PC-9 (cell line): ENCODE measurements at regions not wholly inside any gene's neighbourhood (a gene's known extent, or its start where the extent isn't known, plus 50 kb on each side); places are given as distances from the start of the nearest gene placed in this dataset.

Experiments used
- BruUV-seq: library from RNA; stranded (reverse); fragments of 400-500 nt; replicated peaks from 2 replicates; lab custom pipeline; 2021; lab: Mats Ljungman, UMichigan
- CTCF ChIA-PET: fragments of 300-600 bp; sonication (Branson Sonifier 250); formaldehyde crosslinking; loops from one replicate; lab custom pipeline; 2022; ENCODE audit warnings: antibody characterized with exemption; lab: Charles Lee
- POLR2A ChIA-PET: fragments of 300-600 bp; sonication (Branson Sonifier 250); formaldehyde crosslinking; loops from one replicate; lab custom pipeline; 2022; ENCODE audit warnings: antibody characterized with exemption; ENCODE audit not compliant: unreplicated experiment; lab: Charles Lee
- DNase-seq, 2 experiments: peaks; one replicate each; pipeline versions ENCODE4 v3.0.0 to v3.0.0-alpha.2; 2015 to 2022; ENCODE audit warnings: mixed read lengths in 1 of 2
- H2AFZ ChIP-seq: fragments of 200-600 bp; sonication (generic); 2 replicates; pipeline ENCODE4 v1.8.1; 2017; ENCODE audit warnings: antibody characterized with exemption
- H3F3A ChIP-seq: fragments of 200-600 bp; sonication (generic); 2 replicates; pipeline ENCODE4 v1.8.1; 2017; ENCODE audit warnings: antibody characterized with exemption, mild to moderate bottlenecking, low read depth; ENCODE audit not compliant: insufficient read depth
- H3K27ac ChIP-seq: fragments of 200-600 bp; sonication (generic); 2 replicates; pipeline ENCODE4 v1.6.1; 2016; ENCODE audit warnings: mixed run types
- H3K27me3 ChIP-seq: fragments of 200-600 bp; sonication (generic); 2 replicates; pipeline ENCODE4 v1.6.1; 2016; ENCODE audit warnings: low read depth, mixed run types; ENCODE audit not compliant: insufficient read depth
- H3K36me3 ChIP-seq: fragments of 200-600 bp; sonication (generic); 2 replicates; pipeline ENCODE4 v1.6.1; 2016; ENCODE audit warnings: low read depth, mixed run types
- H3K4me1 ChIP-seq: fragments of 200-600 bp; sonication (generic); replicated peaks from 2 replicates; pipeline ENCODE4 v1.6.1; 2016; ENCODE audit warnings: mixed run types; ENCODE audit not compliant: insufficient read depth
- H3K4me2 ChIP-seq: fragments of 200-600 bp; sonication (generic); 2 replicates; pipeline ENCODE4 v1.6.1; 2017; ENCODE audit warnings: mixed run types
- H3K4me3 ChIP-seq: fragments of 200-600 bp; sonication (generic); 2 replicates; pipeline ENCODE4 v1.6.1; 2016; ENCODE audit warnings: mixed run types
- H3K79me2 ChIP-seq: fragments of 200-600 bp; sonication (generic); 2 replicates; pipeline ENCODE4 v1.6.1; 2017; ENCODE audit warnings: low read depth, mixed run types
- H3K9me2 ChIP-seq: fragments of 200-600 bp; sonication (generic); 2 replicates; pipeline ENCODE4 v1.8.1; 2017; ENCODE audit warnings: mild to moderate bottlenecking; ENCODE audit not compliant: insufficient read depth
- H3K9me3 ChIP-seq: fragments of 200-600 bp; sonication (generic); 2 replicates; pipeline ENCODE4 v1.8.1; 2016; ENCODE audit warnings: low read depth; ENCODE audit not compliant: insufficient read depth
- H4K20me1 ChIP-seq: fragments of 200-600 bp; sonication (generic); 2 replicates; pipeline ENCODE4 v1.8.1; 2017; ENCODE audit not compliant: insufficient read depth
- CTCF ChIP-seq: fragments of 200-600 bp; sonication (generic); conservative IDR thresholded peaks from 2 replicates; pipeline ENCODE4 v1.6.1; 2017; ENCODE audit warnings: mixed run types, antibody characterized with exemption, mild to moderate bottlenecking, moderate library complexity
- EZH2 ChIP-seq: fragments of 200-600 bp; sonication (generic); IDR thresholded peaks from 2 replicates; pipeline ENCODE4 v1.8.0; 2017; ENCODE audit warnings: antibody characterized with exemption, low read depth
- intact Hi-C: fragments of 100-400 bp; cut with micrococcal nuclease; formaldehyde crosslinking; loops from one replicate; pipeline ENCODE4 v1.10.0; 2022; ENCODE audit not compliant: unreplicated experiment

GRCh38 chr5:84546686-84547085, 162.0 kb upstream of the EDIL3 start:
- Histone ChIP-seq H3K36me3 (no peaks in the 10 kb centered on the region), H3K27ac (no peak overlapping the region), H3K27me3 (no peaks in the 10 kb centered on the region), H3K4me2 (no peak overlapping the region), H3K9me3 (no peaks in the 10 kb centered on the region), H3K9me2 (no peaks in the 10 kb centered on the region), H4K20me1 (no peaks in the 10 kb centered on the region), H3K4me3 (no peak overlapping the region), H3K4me1 (no peaks in the 10 kb centered on the region), H3F3A (no peaks in the 10 kb centered on the region), H3K79me2 (no peaks in the 10 kb centered on the region), H2AFZ (no peak overlapping the region)
- POLR2A ChIA-PET = no interaction called here
- no peak for TF ChIP-seq CTCF
- TF ChIP-seq EZH2 = no peak
- no TSS peak for BruUV-seq
- intact Hi-C loops = no loop called here
- no peak for DNase-seq
- CTCF ChIA-PET = no interaction called here

DNA sequence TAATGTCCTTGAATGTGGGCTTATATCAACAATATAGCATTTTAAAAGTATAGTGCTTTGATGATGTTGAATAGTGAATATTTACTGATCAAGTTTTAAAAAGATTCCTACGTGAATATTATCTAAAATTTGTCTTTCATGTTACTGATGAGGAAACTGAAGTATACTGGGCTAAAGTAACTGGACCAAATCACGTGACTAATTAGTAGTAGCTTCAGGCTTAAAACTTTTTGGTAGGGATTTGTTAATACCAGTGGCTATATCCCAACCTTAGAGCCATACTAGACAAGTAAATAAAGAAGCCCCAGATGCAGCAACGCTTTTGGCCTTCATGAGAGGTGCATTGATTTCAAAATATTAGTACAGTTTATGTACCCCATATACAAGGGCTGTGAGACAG, 152.1 kb upstream of the EDIL3 start:
- Histone ChIP-seq H3K27me3 (no peaks in the 10 kb centered on the region), H3K4me2 (no peak overlapping the region), H3K9me2 (no peaks in the 10 kb centered on the region), H4K20me1 (no peaks in the 10 kb centered on the region), H3F3A (no peaks in the 10 kb centered on the region), H3K4me3 (no peak overlapping the region), H3K36me3 (no peaks in the 10 kb centered on the region), H3K79me2 (no peaks in the 10 kb centered on the region), H3K4me1 (no peaks in the 10 kb centered on the region), H3K9me3 (peaks cover 8% of the 10 kb centered on the region), H2AFZ (no peak overlapping the region; the same call in 1 of the 2 replicates), H3K27ac (no peak overlapping the region)
- TF ChIP-seq CTCF (no peak), EZH2 (no peak)
- CTCF ChIA-PET = no interaction called here
- POLR2A ChIA-PET = no interaction called here
- DNase-seq = no peak
- intact Hi-C loops = no loop called here
- no TSS peak for BruUV-seq

DNA sequence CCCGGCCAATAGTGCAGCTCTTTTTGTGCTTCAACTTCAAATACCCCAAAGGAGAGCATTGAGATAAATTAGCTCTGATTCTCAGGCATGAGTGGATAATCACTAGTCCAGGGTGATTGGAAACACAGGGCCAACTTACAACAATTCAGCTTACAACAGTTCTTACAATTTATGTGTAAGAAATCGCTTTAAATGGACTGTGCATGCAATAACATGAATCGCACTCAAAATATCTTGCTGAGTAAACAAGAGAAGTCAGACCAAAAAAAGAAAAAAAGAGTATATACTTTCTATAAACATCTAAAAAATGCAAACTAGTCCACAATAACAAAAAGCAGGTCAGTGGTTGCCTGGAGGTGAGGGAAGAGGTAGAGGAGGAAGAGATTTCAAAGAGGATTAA, 150.6 kb upstream of the EDIL3 start:
- Histone ChIP-seq H2AFZ (no peak overlapping the region), H3K9me2 (no peaks in the 10 kb centered on the region), H3K4me2 (no peak overlapping the region), H3K27me3 (no peaks in the 10 kb centered on the region), H4K20me1 (no peaks in the 10 kb centered on the region), H3K4me3 (no peak overlapping the region), H3K27ac (no peak overlapping the region), H3K9me3 (peaks cover 7% of the 10 kb centered on the region), H3F3A (no peaks in the 10 kb centered on the region), H3K4me1 (no peaks in the 10 kb centered on the region), H3K79me2 (no peaks in the 10 kb centered on the region), H3K36me3 (no peaks in the 10 kb centered on the region)
- no TSS peak for BruUV-seq
- TF ChIP-seq EZH2 = no peak
- no peak for TF ChIP-seq CTCF
- DNase-seq = no peak
- POLR2A ChIA-PET = interaction anchor here (0.6 kb wide), 1 partner anchor 34 kb away, joined by 5 read pairs; no protein-coding TSS in a partner anchor
- CTCF ChIA-PET = no interaction called here
- intact Hi-C loops = no loop called here
